ENCODE measurements at regions not wholly inside any gene's neighbourhood (a gene's known extent, or its start where the extent isn't known, plus 50 kb on each side); places are given as distances from the start of the nearest gene placed in this dataset.

DNA sequence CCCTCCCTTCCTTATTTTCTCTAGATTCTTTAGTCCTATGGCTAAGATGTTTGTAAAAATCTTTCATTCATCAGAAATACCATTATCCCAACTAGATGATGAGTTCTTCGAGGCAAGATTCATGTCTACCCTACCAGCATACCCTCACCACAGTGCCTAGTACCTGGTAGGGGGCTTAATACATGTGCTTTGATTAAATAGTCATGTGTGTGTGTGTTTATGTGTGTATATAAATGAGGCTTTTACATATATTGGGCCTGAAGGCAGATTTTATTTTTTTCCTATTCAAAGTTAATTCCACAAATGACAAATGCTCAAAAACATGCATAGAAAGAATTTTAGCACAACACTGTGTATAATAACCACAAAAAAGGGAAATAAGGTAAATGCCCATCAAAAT, 193.0 kb upstream of the IRX3 start:
- TF ChIP-seq, protein P1, sequence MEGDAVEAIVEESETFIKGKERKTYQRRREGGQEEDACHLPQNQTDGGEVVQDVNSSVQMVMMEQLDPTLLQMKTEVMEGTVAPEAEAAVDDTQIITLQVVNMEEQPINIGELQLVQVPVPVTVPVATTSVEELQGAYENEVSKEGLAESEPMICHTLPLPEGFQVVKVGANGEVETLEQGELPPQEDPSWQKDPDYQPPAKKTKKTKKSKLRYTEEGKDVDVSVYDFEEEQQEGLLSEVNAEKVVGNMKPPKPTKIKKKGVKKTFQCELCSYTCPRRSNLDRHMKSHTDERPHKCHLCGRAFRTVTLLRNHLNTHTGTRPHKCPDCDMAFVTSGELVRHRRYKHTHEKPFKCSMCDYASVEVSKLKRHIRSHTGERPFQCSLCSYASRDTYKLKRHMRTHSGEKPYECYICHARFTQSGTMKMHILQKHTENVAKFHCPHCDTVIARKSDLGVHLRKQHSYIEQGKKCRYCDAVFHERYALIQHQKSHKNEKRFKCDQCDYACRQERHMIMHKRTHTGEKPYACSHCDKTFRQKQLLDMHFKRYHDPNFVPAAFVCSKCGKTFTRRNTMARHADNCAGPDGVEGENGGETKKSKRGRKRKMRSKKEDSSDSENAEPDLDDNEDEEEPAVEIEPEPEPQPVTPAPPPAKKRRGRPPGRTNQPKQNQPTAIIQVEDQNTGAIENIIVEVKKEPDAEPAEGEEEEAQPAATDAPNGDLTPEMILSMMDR (IDR thresholded peaks at IDR 0.05) = no peak
- TF ChIP-seq POLR2A (IDR thresholded peaks at IDR 0.05) = no peak
- no peak for TF ChIP-seq POLR2AphosphoS5 (IDR thresholded peaks at IDR 0.05)

All from suprapubic skin (tissue), 4 donors.